DND-41 (cell line): ENCODE measurements at regions not wholly inside any gene's neighbourhood (a gene's known extent, or its start where the extent isn't known, plus 50 kb on each side); places are given as distances from the start of the nearest gene placed in this dataset.

ENCODE experiments used
- CTCF ChIP-seq: IDR thresholded peaks from 2 replicates; pipeline ENCODE4 v1.5.1; 2012; ENCODE audit warnings: borderline replicate concordance, low read length, moderate library complexity, mild to moderate bottlenecking; ENCODE audit not compliant: poor library complexity, severe bottlenecking; ENCODE audit errors: extremely low read depth
- EZH2 ChIP-seq: IDR thresholded peaks from 3 replicates; pipeline ENCODE4 v1.6.1; 2012; ENCODE audit warnings: borderline replicate concordance, low read depth, mild to moderate bottlenecking, moderate library complexity, low read length, inconsistent platforms; ENCODE audit not compliant: severe bottlenecking

- TF ChIP-seq CTCF (no peak), EZH2 (no peak)
Measured at GRCh38 chr9:129491487-129491855, 129.4 kb downstream of the C9orf50 start.
